Endothelial cell of umbilical vein (primary cell): ENCODE measurements at regions not wholly inside any gene's neighbourhood (a gene's known extent, or its start where the extent isn't known, plus 50 kb on each side); places are given as distances from the start of the nearest gene placed in this dataset.

Experiments used
- BruUV-seq: library from RNA; stranded (reverse); fragments of 400-500 nt; replicated peaks from 2 replicates; lab custom pipeline; 2021; lab: Mats Ljungman, UMichigan
- CTCF ChIA-PET: fragments of 300-600, 350-600 bp; sonication (Branson Sonifier 250); formaldehyde crosslinking; loops from one replicate; lab custom pipeline; 2021; ENCODE audit warnings: antibody characterized with exemption, inconsistent platforms; lab: Charles Lee
- POLR2A ChIA-PET: fragments of 300-600, 350-600 bp; sonication (Branson Sonifier 250); formaldehyde crosslinking; loops from one replicate; lab custom pipeline; 2021; ENCODE audit warnings: antibody characterized with exemption, inconsistent platforms; lab: Charles Lee
- DNase-seq: peaks from one replicate; pipeline ENCODE4 v3.0.0-alpha.2; 2011; ENCODE audit warnings: low read depth, low spot score
- FAIRE-seq: peaks from 2 replicates; lab custom pipeline; 2011; peaks lifted over from hg19 to GRCh38; lab: Jason Lieb, UNC
- H2AFZ ChIP-seq: 2 replicates; pipeline ENCODE4 v1.6.0; 2012; ENCODE audit warnings: low read depth, low read length, control low read depth, inconsistent platforms
- H3K27ac ChIP-seq: 2 replicates; pipeline ENCODE4 v1.5.1; 2011; ENCODE audit warnings: low read depth, mild to moderate bottlenecking, control low read depth, low read length, moderate library complexity; ENCODE audit not compliant: insufficient read depth
- H3K27me3 ChIP-seq, 2 experiments: 2 replicates each; pipeline versions ENCODE4 v1.6.0 to v1.6.1; 2011; ENCODE audit warnings: low read length in 2 of 2, mixed read lengths in 1 of 2; ENCODE audit not compliant: control insufficient read depth in 2 of 2, insufficient read depth in 2 of 2
- H3K36me3 ChIP-seq, 2 experiments: 2 replicates in 1 of 2; 3 replicates in 1 of 2; pipeline ENCODE4 v1.5.1; 2011; ENCODE audit warnings: low read length in 2 of 2, mild to moderate bottlenecking in 1 of 2, moderate library complexity in 1 of 2; ENCODE audit not compliant: control insufficient read depth in 2 of 2, insufficient read depth in 2 of 2; ENCODE audit errors: extremely low read depth in 1 of 2
- H3K4me1 ChIP-seq: 3 replicates; pipeline ENCODE4 v1.5.1; 2011; ENCODE audit warnings: mild to moderate bottlenecking, low read length; ENCODE audit not compliant: control insufficient read depth, insufficient read depth; ENCODE audit errors: extremely low read depth
- H3K4me2 ChIP-seq: 2 replicates; pipeline ENCODE4 v1.6.1; 2011; ENCODE audit warnings: low read length, control low read depth, mixed read lengths; ENCODE audit not compliant: insufficient read depth
- H3K4me3 ChIP-seq, 3 experiments: fragments of 200-600 bp in 1 of 3; sonication (generic), shearing (Covaris generic) in 1 of 3; replicated peaks in 1 of 3; 2 replicates each; pipeline ENCODE4 v1.5.1; 2011 to 2016; ENCODE audit warnings: control low read depth in 3 of 3, low read length in 3 of 3, mild to moderate bottlenecking in 2 of 3, inconsistent platforms in 1 of 3, low read depth in 1 of 3, moderate library complexity in 1 of 3; ENCODE audit not compliant: insufficient read depth in 1 of 3
- H3K79me2 ChIP-seq: 2 replicates; pipeline ENCODE4 v1.6.0; 2012; ENCODE audit warnings: low read length, inconsistent platforms; ENCODE audit not compliant: control insufficient read depth, insufficient read depth
- H3K9ac ChIP-seq: replicated peaks from 2 replicates; pipeline ENCODE3; 2011; ENCODE audit warnings: low read length, control low read depth; ENCODE audit not compliant: insufficient read depth; ENCODE audit errors: extremely low read depth
- H3K9me1 ChIP-seq: replicated peaks from 3 replicates; pipeline ENCODE4 v1.6.0; 2011; ENCODE audit warnings: mild to moderate bottlenecking, low read length; ENCODE audit not compliant: control insufficient read depth, insufficient read depth; ENCODE audit errors: extremely low read depth
- H3K9me3 ChIP-seq: replicated peaks from 2 replicates; pipeline ENCODE4 v1.5.1; 2012; ENCODE audit warnings: low read length, inconsistent platforms; ENCODE audit not compliant: control insufficient read depth, insufficient read depth
- H4K20me1 ChIP-seq: replicated peaks from 2 replicates; pipeline ENCODE3; 2011; ENCODE audit warnings: mild to moderate bottlenecking, low read length; ENCODE audit not compliant: control insufficient read depth, insufficient read depth; ENCODE audit errors: extremely low read depth
- CTCF ChIP-seq, 2 donors: IDR thresholded peaks; 1 replicate in 1 of 2; 2 replicates in 1 of 2; pipeline ENCODE4 v1.5.1; 2011; ENCODE audit warnings: low read length in 2 of 2, mild to moderate bottlenecking in 2 of 2, moderate library complexity in 2 of 2, control low read depth in 1 of 2, inconsistent platforms in 1 of 2, low read depth in 1 of 2; ENCODE audit not compliant: insufficient read depth in 1 of 2; ENCODE audit errors: extremely low read depth in 1 of 2
- FOS ChIP-seq: IDR thresholded peaks from 2 replicates; pipeline ENCODE4 v1.6.1; 2011; ENCODE audit warnings: mild to moderate bottlenecking, low read length, moderate library complexity, borderline replicate concordance; ENCODE audit not compliant: insufficient read depth
- JUN ChIP-seq: IDR thresholded peaks from 2 replicates; pipeline ENCODE4 v1.6.1; 2011; ENCODE audit warnings: borderline replicate concordance, low read depth; ENCODE audit not compliant: insufficient read length, insufficient read depth
- MYC ChIP-seq: IDR thresholded peaks from one replicate; pipeline ENCODE4 v1.6.1; 2011; ENCODE audit warnings: mild to moderate bottlenecking, low read depth, low read length
- POLR2A ChIP-seq: IDR thresholded peaks from 2 replicates; pipeline ENCODE4 v1.6.1; 2012; ENCODE audit warnings: low read depth, mild to moderate bottlenecking, control low read depth, low read length
- dilution Hi-C: fragments of 300-500 bp; cut with MboI; formaldehyde crosslinking; loops from one replicate; pipeline ENCODE4 v1.15.0; 2019; ENCODE audit warnings: low sequenced_read_pairs; ENCODE audit not compliant: extremely low pct_ligation_motif_present
- intact Hi-C: fragments of 100-400 bp; cut with micrococcal nuclease; formaldehyde crosslinking; loops from one replicate; pipeline ENCODE4 v1.10.0; 2022
- TF ChIP-seq, protein P1 (sequence below): IDR thresholded peaks from 2 replicates; pipeline ENCODE4 v1.6.1; 2011; ENCODE audit not compliant: insufficient read depth, insufficient read length

GRCh38 chr1:167166690-167167075 lies 54.0 kb upstream of the POU2F1 start:
- no peak overlapping the region for H3K4me2 ChIP-seq
- ChIA-PET CTCF (no interaction called here), POLR2A (no interaction called here)

More at GRCh38 chr1:167166690-167167075, 54.0 kb upstream of the POU2F1 start:
- no peak overlapping the region for H2AFZ ChIP-seq
- peaks cover 1 to 13% of the 10 kb centered on the region in 2 experiments for H3K27me3 ChIP-seq
- no peaks in the 10 kb centered on the region for H3K9me3 ChIP-seq
- no peaks in the 10 kb centered on the region for H4K20me1 ChIP-seq
- H3K4me3 ChIP-seq = no peak overlapping the region
- intact Hi-C loops (no loop called here), dilution Hi-C loops (no loop called here)
- DNase-seq (no peak), FAIRE-seq (no peak)
- H3K4me1 ChIP-seq = no peaks in the 10 kb centered on the region
- no peak overlapping the region for H3K9ac ChIP-seq
- BruUV-seq = no TSS peak
- H3K79me2 ChIP-seq = no peaks in the 10 kb centered on the region
- TF ChIP-seq JUN (no peak), MYC (no peak), FOS (no peak), POLR2A (no peak), CTCF (IDR thresholded peaks at IDR 0.05; ENCODE audit: extremely low read depth in 1 of 2, insufficient read depth in 1 of 2, low read depth in 1 of 2, low read length in 2 of 2) (no peak)
- TF ChIP-seq, protein P1, sequence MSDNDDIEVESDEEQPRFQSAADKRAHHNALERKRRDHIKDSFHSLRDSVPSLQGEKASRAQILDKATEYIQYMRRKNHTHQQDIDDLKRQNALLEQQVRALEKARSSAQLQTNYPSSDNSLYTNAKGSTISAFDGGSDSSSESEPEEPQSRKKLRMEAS = no peak
- H3K36me3 ChIP-seq = no peaks in the 10 kb centered on the region
- H3K27ac ChIP-seq = no peak overlapping the region
- no peaks in the 10 kb centered on the region for H3K9me1 ChIP-seq
